ENCODE measurements at regions not wholly inside any gene's neighbourhood (a gene's known extent, or its start where the extent isn't known, plus 50 kb on each side); places are given as distances from the start of the nearest gene placed in this dataset.
"Not testable (repeated sequence)": the region's sequence is repeated elsewhere in the genome, so short reads cannot be mapped to it uniquely, and the experiment has no call there.

- H3K36me3 ChIP-seq = no peaks in the 10 kb centered on the region
- no peaks in the 10 kb centered on the region for H3K4me1 ChIP-seq
- no peak for TF ChIP-seq POLR2A (IDR thresholded peaks at IDR 0.05)
- TF ChIP-seq, protein P1, sequence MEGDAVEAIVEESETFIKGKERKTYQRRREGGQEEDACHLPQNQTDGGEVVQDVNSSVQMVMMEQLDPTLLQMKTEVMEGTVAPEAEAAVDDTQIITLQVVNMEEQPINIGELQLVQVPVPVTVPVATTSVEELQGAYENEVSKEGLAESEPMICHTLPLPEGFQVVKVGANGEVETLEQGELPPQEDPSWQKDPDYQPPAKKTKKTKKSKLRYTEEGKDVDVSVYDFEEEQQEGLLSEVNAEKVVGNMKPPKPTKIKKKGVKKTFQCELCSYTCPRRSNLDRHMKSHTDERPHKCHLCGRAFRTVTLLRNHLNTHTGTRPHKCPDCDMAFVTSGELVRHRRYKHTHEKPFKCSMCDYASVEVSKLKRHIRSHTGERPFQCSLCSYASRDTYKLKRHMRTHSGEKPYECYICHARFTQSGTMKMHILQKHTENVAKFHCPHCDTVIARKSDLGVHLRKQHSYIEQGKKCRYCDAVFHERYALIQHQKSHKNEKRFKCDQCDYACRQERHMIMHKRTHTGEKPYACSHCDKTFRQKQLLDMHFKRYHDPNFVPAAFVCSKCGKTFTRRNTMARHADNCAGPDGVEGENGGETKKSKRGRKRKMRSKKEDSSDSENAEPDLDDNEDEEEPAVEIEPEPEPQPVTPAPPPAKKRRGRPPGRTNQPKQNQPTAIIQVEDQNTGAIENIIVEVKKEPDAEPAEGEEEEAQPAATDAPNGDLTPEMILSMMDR (IDR thresholded peaks at IDR 0.05) = no peak
- TF ChIP-seq EP300 (IDR thresholded peaks at IDR 0.05) = no peak
- DNase-seq (ENCODE audit: low spot score in 2 of 2) = no peak
- H3K27ac ChIP-seq = no peak overlapping the region
- no peaks in the 10 kb centered on the region for H3K27me3 ChIP-seq
- 52 to 74% methylated on average over 1 of the region's 1 CpG for WGBS, 2 donors
- H3K4me3 ChIP-seq = no peak overlapping the region
- H3K9me3 ChIP-seq = no peaks in the 10 kb centered on the region
Observed at GRCh38 chr5:101473483-101473882, 570.4 kb upstream of the ST8SIA4 start.

DNA sequence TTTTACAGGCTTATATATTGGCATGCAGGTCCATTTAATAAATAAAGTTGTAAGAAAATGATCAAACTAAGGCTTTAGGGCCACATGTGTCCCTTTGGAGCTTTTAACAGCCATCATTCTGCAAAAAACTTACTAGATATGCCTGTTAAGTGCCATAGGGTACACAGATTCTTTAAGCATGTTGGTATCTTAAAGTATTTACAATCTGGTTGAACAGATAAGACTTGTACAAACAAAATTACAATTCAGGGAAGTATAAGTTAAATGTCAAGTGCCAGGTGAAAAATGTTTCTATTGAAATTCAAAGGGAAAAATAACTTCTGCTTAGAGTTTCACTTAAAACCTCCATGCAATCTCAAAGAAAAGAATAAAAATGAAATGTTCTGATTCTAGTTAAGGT is 558.4 kb upstream of the ST8SIA4 start:
- Histone ChIP-seq H3K27me3 (no peaks in the 10 kb centered on the region), H3K9me3 (peaks cover 0 to 6% (median 0%) of the 10 kb centered on the region in 4 donors), H3K27ac (no peak overlapping the region), H3K4me3 (no peak overlapping the region), H3K36me3 (no peaks in the 10 kb centered on the region), H3K4me1 (no peaks in the 10 kb centered on the region)
- TF ChIP-seq EP300 (IDR thresholded peaks at IDR 0.05) = no peak
- TF ChIP-seq, protein P1 (IDR thresholded peaks at IDR 0.05) = no peak
- TF ChIP-seq POLR2A (IDR thresholded peaks at IDR 0.05) = no peak
- no peak for DNase-seq (ENCODE audit: low spot score in 2 of 2)

GRCh38 chr5:101458587-101458986 is 555.5 kb upstream of the ST8SIA4 start:
- Histone ChIP-seq H3K4me3 (no peak overlapping the region), H3K4me1 (no peaks in the 10 kb centered on the region), H3K36me3 (no peaks in the 10 kb centered on the region), H3K27ac (no peak overlapping the region), H3K27me3 (no peaks in the 10 kb centered on the region), H3K9me3 (no peaks in the 10 kb centered on the region)
- TF ChIP-seq POLR2A (IDR thresholded peaks at IDR 0.05) = no peak
- TF ChIP-seq, protein P1 (IDR thresholded peaks at IDR 0.05) = no peak
- no peak for TF ChIP-seq EP300 (IDR thresholded peaks at IDR 0.05)
- 72 to 79% methylated on average over 4 of the region's 4 CpGs for WGBS, 2 donors
- no peak for DNase-seq (ENCODE audit: low spot score in 2 of 2)

DNA sequence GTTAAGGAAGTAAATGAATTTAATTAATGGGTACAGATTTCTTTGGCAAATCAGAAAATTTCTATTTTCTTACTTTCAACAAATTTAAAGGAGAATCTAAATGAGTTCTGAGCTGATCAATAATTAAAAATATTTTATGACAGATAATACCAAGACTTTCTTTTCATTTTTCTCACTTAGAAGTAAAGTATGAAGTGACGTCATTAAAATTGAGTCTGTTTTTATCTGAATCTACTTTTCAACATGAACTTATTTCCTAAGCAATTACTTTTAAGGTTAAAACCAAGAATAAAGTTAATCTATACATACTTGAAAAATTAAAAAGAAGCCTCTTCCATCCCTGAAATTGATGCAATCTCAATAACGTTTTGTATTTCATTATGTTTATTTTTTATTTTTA is 552.8 kb upstream of the ST8SIA4 start:
- H3K36me3 ChIP-seq = no peaks in the 10 kb centered on the region
- WGBS, 2 donors = 80 to 85% methylated on average over 2 of the region's 2 CpGs

DNA sequence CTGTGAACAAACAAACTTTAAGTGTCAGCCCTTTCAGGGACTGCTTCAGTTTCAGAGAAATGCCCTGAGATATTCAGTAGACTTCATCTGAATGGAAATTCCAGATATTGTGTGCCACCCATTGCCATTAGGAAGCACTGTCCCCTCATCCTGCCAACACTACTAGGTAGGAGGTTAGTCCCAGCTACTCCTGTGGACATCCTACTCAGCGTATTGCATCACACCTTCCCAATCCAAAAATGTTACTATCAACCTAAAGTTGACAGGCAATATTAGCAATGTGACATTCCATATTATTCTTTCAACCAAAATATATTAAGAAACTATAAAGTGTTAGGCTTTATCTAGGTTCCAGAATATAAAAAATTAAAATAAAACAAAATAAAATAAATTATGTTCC is 552.0 kb upstream of the ST8SIA4 start:
- no peaks in the 10 kb centered on the region for H3K27me3 ChIP-seq
- TF ChIP-seq EP300 (IDR thresholded peaks at IDR 0.05) (no peak), POLR2A (IDR thresholded peaks at IDR 0.05) (no peak)
- TF ChIP-seq, protein P1 (IDR thresholded peaks at IDR 0.05) = no peak
- no peaks in the 10 kb centered on the region for H3K4me1 ChIP-seq
- H3K4me3 ChIP-seq = no peak overlapping the region
- WGBS, 2 donors = 93 to 96% methylated on average over 1 of the region's 1 CpG
- H3K27ac ChIP-seq = no peak overlapping the region
- no peaks in the 10 kb centered on the region for H3K36me3 ChIP-seq
- no peak for DNase-seq (ENCODE audit: low spot score in 2 of 2)
- H3K9me3 ChIP-seq = no peaks in the 10 kb centered on the region

More for the DNA sequence above, 552.8 kb upstream of the ST8SIA4 start:
- DNase-seq (ENCODE audit: low spot score in 2 of 2) = no peak
- TF ChIP-seq, protein P1 (IDR thresholded peaks at IDR 0.05) = no peak
- TF ChIP-seq POLR2A (IDR thresholded peaks at IDR 0.05) = no peak
- H3K4me3 ChIP-seq = no peak overlapping the region
- no peaks in the 10 kb centered on the region for H3K4me1 ChIP-seq
- H3K27ac ChIP-seq = no peak overlapping the region
- no peaks in the 10 kb centered on the region for H3K9me3 ChIP-seq
- H3K27me3 ChIP-seq = no peaks in the 10 kb centered on the region

DNA sequence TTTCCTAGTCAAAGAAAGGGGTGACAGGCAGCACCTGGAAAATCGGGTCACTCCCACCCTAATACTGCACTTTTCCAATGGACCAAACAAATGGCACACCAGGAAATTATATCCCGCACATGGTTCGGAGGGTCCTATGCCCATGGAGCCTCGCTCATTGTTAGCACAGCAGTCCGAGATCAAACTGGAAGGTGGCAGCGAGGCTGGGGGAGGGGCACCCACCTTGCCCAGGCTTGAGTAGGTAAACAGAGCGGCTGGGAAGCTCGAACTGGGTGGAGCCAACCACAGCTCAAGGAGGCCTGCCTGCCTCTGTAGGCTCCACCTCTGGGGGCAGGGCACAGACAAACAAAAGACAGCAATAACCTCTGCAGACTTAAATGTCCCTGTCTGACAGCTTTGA is 539.2 kb upstream of the ST8SIA4 start:
- H3K27ac ChIP-seq; H3K27me3 ChIP-seq; DNase-seq (ENCODE audit: low spot score in 2 of 2); H3K4me3 ChIP-seq; H3K36me3 ChIP-seq; H3K4me1 ChIP-seq: not testable (repeated sequence)
- 95% methylated on average over 4 to 8 of the region's 8 CpGs for WGBS, 2 donors
- peaks cover 0 to 16% (median 1%) of the 10 kb centered on the region in 4 donors for H3K9me3 ChIP-seq
